A673 (cell line): ENCODE measurements at regions not wholly inside any gene's neighbourhood (a gene's known extent, or its start where the extent isn't known, plus 50 kb on each side); places are given as distances from the start of the nearest gene placed in this dataset.
"Not testable (repeated sequence)": the region's sequence is repeated elsewhere in the genome, so short reads cannot be mapped to it uniquely, and the experiment has no call there.

Experiments used
- BruUV-seq: library from RNA; stranded (reverse); fragments of 400-500 nt; replicated peaks from 2 replicates; lab custom pipeline; 2021; lab: Mats Ljungman, UMichigan
- CTCF ChIA-PET: fragments of 300-600 bp; sonication (Branson Sonifier 250); formaldehyde crosslinking; loops from one replicate; lab custom pipeline; 2022; ENCODE audit warnings: antibody characterized with exemption; lab: Charles Lee
- POLR2A ChIA-PET: fragments of 300-600 bp; sonication (Branson Sonifier 250); formaldehyde crosslinking; loops from one replicate; lab custom pipeline; 2022; ENCODE audit warnings: antibody characterized with exemption; ENCODE audit not compliant: low non-redundant PET; lab: Charles Lee
- DNase-seq: peaks from one replicate; pipeline ENCODE4 v3.0.0-alpha.2; 2015; ENCODE audit warnings: low spot score
- H3K27ac ChIP-seq: fragments of 200-600 bp; sonication (generic); 2 replicates; pipeline ENCODE4 v1.5.1; 2016; ENCODE audit warnings: mixed run types, low read depth, mild to moderate bottlenecking, mixed read lengths, antibody characterized with exemption, low read length; ENCODE audit not compliant: poor library complexity, severe bottlenecking
- H3K27me3 ChIP-seq: fragments of 200-600 bp; sonication (generic); replicated peaks from 2 replicates; pipeline ENCODE4 v1.6.1; 2017; ENCODE audit warnings: mixed run types, low read depth, mild to moderate bottlenecking, mixed read lengths, antibody characterized with exemption, low read length; ENCODE audit not compliant: insufficient read depth, poor library complexity
- H3K36me3 ChIP-seq: fragments of 200-600 bp; sonication (generic); 2 replicates; pipeline ENCODE4 v1.6.1; 2016; ENCODE audit warnings: mixed run types, mild to moderate bottlenecking, mixed read lengths, antibody characterized with exemption, low read length; ENCODE audit not compliant: insufficient read depth, poor library complexity, severe bottlenecking
- H3K4me1 ChIP-seq: fragments of 200-600 bp; sonication (generic); 2 replicates; pipeline ENCODE4 v1.6.1; 2017; ENCODE audit warnings: mixed run types, mild to moderate bottlenecking, mixed read lengths, antibody characterized with exemption, low read length; ENCODE audit not compliant: insufficient read depth, poor library complexity, severe bottlenecking
- H3K4me3 ChIP-seq: fragments of 200-600 bp; sonication (generic); 2 replicates; pipeline ENCODE4 v1.5.1; 2016; ENCODE audit warnings: low read depth, mixed run types, mild to moderate bottlenecking, mixed read lengths, low read length; ENCODE audit not compliant: poor library complexity, severe bottlenecking
- H3K9me3 ChIP-seq: fragments of 200-600 bp; sonication (generic); 2 replicates; pipeline ENCODE4 v1.6.1; 2016; ENCODE audit warnings: mixed run types, low read depth, mild to moderate bottlenecking, mixed read lengths, antibody characterized with exemption, low read length; ENCODE audit not compliant: poor library complexity, severe bottlenecking
- CTCF ChIP-seq: fragments of 300-800, 200-600 bp; sonication (generic); conservative IDR thresholded peaks from 2 replicates; pipeline ENCODE4 v1.5.1; 2017; ENCODE audit warnings: low read depth, mild to moderate bottlenecking, antibody characterized with exemption, low read length, moderate library complexity, mixed read lengths
- EZH2 ChIP-seq: fragments of 200-600 bp; sonication (generic); IDR thresholded peaks from 2 replicates; pipeline ENCODE4 v1.6.1; 2017; ENCODE audit warnings: borderline replicate concordance, low read depth, mild to moderate bottlenecking, mixed read lengths, antibody characterized with exemption, low read length; ENCODE audit not compliant: poor library complexity, severe bottlenecking
- intact Hi-C: fragments of 100-400 bp; cut with micrococcal nuclease; formaldehyde crosslinking; loops from one replicate; pipeline ENCODE4 v1.10.0; 2022; ENCODE audit not compliant: unreplicated experiment

- Histone ChIP-seq H3K36me3 (no peaks in the 10 kb centered on the region), H3K9me3 (no peaks in the 10 kb centered on the region), H3K27me3 (no peaks in the 10 kb centered on the region), H3K4me3 (no peak overlapping the region), H3K4me1 (no peaks in the 10 kb centered on the region), H3K27ac (no peak overlapping the region)
- DNase-seq, result no peak
- intact Hi-C loops, result no loop called here
- ChIA-PET POLR2A (no interaction called here), CTCF (no interaction called here)
- no TSS peak for BruUV-seq
- TF ChIP-seq CTCF, result no peak
- TF ChIP-seq EZH2, result no peak
Measured at GRCh38 chr13:81001828-81002385, 661.0 kb upstream of the SPRY2 start.

GRCh38 chr13:80998603-80999002 is 657.7 kb upstream of the SPRY2 start:
- CTCF ChIA-PET, H3K4me3 ChIP-seq, H3K9me3 ChIP-seq, H3K27me3 ChIP-seq, H3K4me1 ChIP-seq, BruUV-seq, POLR2A ChIA-PET, H3K27ac ChIP-seq, DNase-seq, H3K36me3 ChIP-seq, intact Hi-C loops: not testable (repeated sequence)

GRCh38 chr13:80989747-80990146 is 648.8 kb upstream of the SPRY2 start:
- no peak for TF ChIP-seq CTCF
- no peak for TF ChIP-seq EZH2
- no peak for DNase-seq
- Histone ChIP-seq H3K9me3 (no peaks in the 10 kb centered on the region), H3K36me3 (no peaks in the 10 kb centered on the region), H3K27ac (no peak overlapping the region), H3K4me3 (no peak overlapping the region), H3K27me3 (no peaks in the 10 kb centered on the region), H3K4me1 (no peaks in the 10 kb centered on the region)
- intact Hi-C loops, result no loop called here
- BruUV-seq, result no TSS peak
- ChIA-PET CTCF (no interaction called here), POLR2A (no interaction called here)

GRCh38 chr13:80989241-80989640 is 648.3 kb upstream of the SPRY2 start:
- no peak for DNase-seq
- H3K4me3 ChIP-seq, result no peak overlapping the region
- no peaks in the 10 kb centered on the region for H3K27me3 ChIP-seq
- POLR2A ChIA-PET, result no interaction called here
- no peaks in the 10 kb centered on the region for H3K4me1 ChIP-seq
- BruUV-seq, result no TSS peak
- intact Hi-C loops, result no loop called here
- CTCF ChIA-PET, result no interaction called here
- H3K36me3 ChIP-seq, result no peaks in the 10 kb centered on the region
- TF ChIP-seq EZH2 (no peak), CTCF (no peak)
- no peaks in the 10 kb centered on the region for H3K9me3 ChIP-seq
- H3K27ac ChIP-seq, result no peak overlapping the region
